Nephron (organoid): ENCODE measurements at regions not wholly inside any gene's neighbourhood (a gene's known extent, or its start where the extent isn't known, plus 50 kb on each side); places are given as distances from the start of the nearest gene placed in this dataset.

Experiments
- H3K27ac Mint-ChIP-seq, 3 experiments: 2 replicates each; pipeline ENCODE4 v1.8.0; 2020; ENCODE audit warnings: mixed read lengths in 3 of 3, mild to moderate bottlenecking in 2 of 3, moderate library complexity in 1 of 3
- H3K27me3 Mint-ChIP-seq: 2 replicates; pipeline ENCODE4 v1.8.0; 2021; ENCODE audit warnings: low read depth, mild to moderate bottlenecking, moderate library complexity, mixed read lengths
- H3K36me3 Mint-ChIP-seq: 2 replicates; pipeline ENCODE4 v1.8.0; 2020; ENCODE audit warnings: low read depth, mixed read lengths
- H3K4me1 Mint-ChIP-seq: 2 replicates; pipeline ENCODE4 v1.8.0; 2020; ENCODE audit warnings: mixed read lengths
- H3K4me3 Mint-ChIP-seq, 3 experiments: 2 replicates each; pipeline ENCODE4 v1.8.0; 2020; ENCODE audit warnings: mild to moderate bottlenecking in 3 of 3, mixed read lengths in 3 of 3, moderate library complexity in 2 of 3
- H3K9me3 Mint-ChIP-seq: 2 replicates; pipeline ENCODE4 v1.8.0; 2020; ENCODE audit warnings: mixed read lengths
- TF ChIP-seq, protein P1 (sequence below), 3 experiments: fragments of 200-600 bp; sonication (generic); IDR thresholded peaks; one replicate each; pipeline ENCODE4 v1.5.0; 2021; ENCODE audit warnings: antibody characterized with exemption in 3 of 3; ENCODE audit not compliant: unreplicated experiment in 3 of 3

GRCh38 chr11:126114486-126115126 lies 51.9 kb upstream of the CDON start:
- Mint-ChIP-seq H3K9me3 (no peaks in the 10 kb centered on the region), H3K27ac (peak overlapping the region; percentile 90 to 97 (median 95)), H3K4me1 (peaks cover 69% of the 10 kb centered on the region), H3K36me3 (no peaks in the 10 kb centered on the region), H3K27me3 (peaks cover 5% of the 10 kb centered on the region), H3K4me3 (no peak overlapping the region)
- TF ChIP-seq, protein P1, sequence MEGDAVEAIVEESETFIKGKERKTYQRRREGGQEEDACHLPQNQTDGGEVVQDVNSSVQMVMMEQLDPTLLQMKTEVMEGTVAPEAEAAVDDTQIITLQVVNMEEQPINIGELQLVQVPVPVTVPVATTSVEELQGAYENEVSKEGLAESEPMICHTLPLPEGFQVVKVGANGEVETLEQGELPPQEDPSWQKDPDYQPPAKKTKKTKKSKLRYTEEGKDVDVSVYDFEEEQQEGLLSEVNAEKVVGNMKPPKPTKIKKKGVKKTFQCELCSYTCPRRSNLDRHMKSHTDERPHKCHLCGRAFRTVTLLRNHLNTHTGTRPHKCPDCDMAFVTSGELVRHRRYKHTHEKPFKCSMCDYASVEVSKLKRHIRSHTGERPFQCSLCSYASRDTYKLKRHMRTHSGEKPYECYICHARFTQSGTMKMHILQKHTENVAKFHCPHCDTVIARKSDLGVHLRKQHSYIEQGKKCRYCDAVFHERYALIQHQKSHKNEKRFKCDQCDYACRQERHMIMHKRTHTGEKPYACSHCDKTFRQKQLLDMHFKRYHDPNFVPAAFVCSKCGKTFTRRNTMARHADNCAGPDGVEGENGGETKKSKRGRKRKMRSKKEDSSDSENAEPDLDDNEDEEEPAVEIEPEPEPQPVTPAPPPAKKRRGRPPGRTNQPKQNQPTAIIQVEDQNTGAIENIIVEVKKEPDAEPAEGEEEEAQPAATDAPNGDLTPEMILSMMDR (IDR thresholded peaks at IDR 0.05; ENCODE audit: unreplicated experiment in 3 of 3) = no peak

- Mint-ChIP-seq H3K4me1 (peaks cover 74% of the 10 kb centered on the region), H3K4me3 (peak overlapping the region in 2 of 3 experiments; percentile 33 to 38), H3K27me3 (peaks cover 5% of the 10 kb centered on the region), H3K27ac (peak overlapping the region; percentile 90 to 97 (median 95)), H3K9me3 (no peaks in the 10 kb centered on the region), H3K36me3 (no peaks in the 10 kb centered on the region)
- TF ChIP-seq, protein P1 (IDR thresholded peaks at IDR 0.05; ENCODE audit: unreplicated experiment in 3 of 3) = no peak
Measured at GRCh38 chr11:126113963-126114362, 51.3 kb upstream of the CDON start.

DNA sequence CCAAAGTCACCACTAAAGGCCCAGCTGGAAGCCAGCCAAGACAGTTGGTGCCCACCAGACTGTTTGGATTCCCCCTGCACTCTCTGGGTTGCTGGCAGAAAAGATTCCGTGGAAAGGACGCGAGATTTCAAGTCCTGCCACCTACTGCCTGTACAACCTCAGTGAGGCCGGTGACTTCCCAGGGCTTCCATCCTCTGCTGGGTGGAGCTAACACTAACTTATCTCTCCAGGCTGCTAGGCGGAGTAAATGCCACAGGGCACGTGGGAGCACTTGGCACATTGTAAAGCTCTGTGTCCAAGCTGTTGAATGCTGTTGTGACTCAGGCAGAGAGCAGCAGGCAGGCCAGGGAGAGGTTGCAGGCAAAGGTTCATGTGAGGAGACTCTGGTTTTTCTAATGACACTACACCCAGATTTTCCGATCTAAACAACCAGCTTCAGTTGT lies 50.9 kb upstream of the CDON start:
- Mint-ChIP-seq H3K27ac (peak overlapping the region; percentile 90 to 97 (median 95)), H3K9me3 (no peaks in the 10 kb centered on the region), H3K27me3 (peaks cover 5% of the 10 kb centered on the region), H3K4me3 (peak overlapping the region in 2 of 3 experiments; percentile 35 to 50), H3K4me1 (peaks cover 71% of the 10 kb centered on the region), H3K36me3 (no peaks in the 10 kb centered on the region)
- TF ChIP-seq, protein P1 (IDR thresholded peaks at IDR 0.05; ENCODE audit: unreplicated experiment in 3 of 3) = no peak

GRCh38 chr11:126113012-126113411 lies 50.3 kb upstream of the CDON start:
- Mint-ChIP-seq H3K4me3 (no peak overlapping the region), H3K36me3 (no peaks in the 10 kb centered on the region), H3K4me1 (peaks cover 71% of the 10 kb centered on the region), H3K27ac (peak overlapping the region; percentile 89 to 97 (median 90)), H3K9me3 (no peaks in the 10 kb centered on the region), H3K27me3 (peaks cover 5% of the 10 kb centered on the region)
- TF ChIP-seq, protein P1 (IDR thresholded peaks at IDR 0.05; ENCODE audit: unreplicated experiment in 3 of 3) = no peak

DNA sequence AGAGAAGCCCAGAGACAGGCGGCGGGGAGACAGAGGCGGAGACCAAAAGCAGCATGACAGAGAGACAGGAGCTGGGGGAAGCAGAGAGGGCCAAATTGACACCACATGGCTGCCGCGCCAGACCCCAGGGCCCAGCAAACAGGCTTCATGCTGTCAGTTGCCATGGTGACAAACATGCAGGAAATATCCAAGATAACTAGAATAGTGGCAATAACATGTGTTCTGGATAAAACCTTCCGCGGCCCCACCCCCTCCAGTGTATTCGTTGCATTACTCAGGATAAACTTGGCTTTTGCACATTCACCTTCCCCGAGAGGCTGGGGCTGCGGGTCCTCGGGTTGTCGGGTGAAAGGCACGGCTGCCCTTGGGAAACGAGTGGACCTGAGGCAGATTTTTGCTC lies 49.9 kb upstream of the CDON start:
- H3K9me3 Mint-ChIP-seq = no peaks in the 10 kb centered on the region
- TF ChIP-seq, protein P1 (IDR thresholded peaks at IDR 0.05; ENCODE audit: unreplicated experiment in 3 of 3) = no peak
- H3K27ac Mint-ChIP-seq = peak overlapping the region; percentile 89 to 97 (median 90)
- H3K36me3 Mint-ChIP-seq = no peaks in the 10 kb centered on the region
- H3K4me3 Mint-ChIP-seq = no peak overlapping the region
- H3K27me3 Mint-ChIP-seq = peaks cover 5% of the 10 kb centered on the region
- peaks cover 71% of the 10 kb centered on the region for H3K4me1 Mint-ChIP-seq
